ENCODE measurements at regions not wholly inside any gene's neighbourhood (a gene's known extent, or its start where the extent isn't known, plus 50 kb on each side); places are given as distances from the start of the nearest gene placed in this dataset.

- intact Hi-C loops (cut with DNase I), result no loop called here
These were observed 365.7 kb upstream of the EPHA7 start for GRCh38 chr6:93784794-93785693.

DNA sequence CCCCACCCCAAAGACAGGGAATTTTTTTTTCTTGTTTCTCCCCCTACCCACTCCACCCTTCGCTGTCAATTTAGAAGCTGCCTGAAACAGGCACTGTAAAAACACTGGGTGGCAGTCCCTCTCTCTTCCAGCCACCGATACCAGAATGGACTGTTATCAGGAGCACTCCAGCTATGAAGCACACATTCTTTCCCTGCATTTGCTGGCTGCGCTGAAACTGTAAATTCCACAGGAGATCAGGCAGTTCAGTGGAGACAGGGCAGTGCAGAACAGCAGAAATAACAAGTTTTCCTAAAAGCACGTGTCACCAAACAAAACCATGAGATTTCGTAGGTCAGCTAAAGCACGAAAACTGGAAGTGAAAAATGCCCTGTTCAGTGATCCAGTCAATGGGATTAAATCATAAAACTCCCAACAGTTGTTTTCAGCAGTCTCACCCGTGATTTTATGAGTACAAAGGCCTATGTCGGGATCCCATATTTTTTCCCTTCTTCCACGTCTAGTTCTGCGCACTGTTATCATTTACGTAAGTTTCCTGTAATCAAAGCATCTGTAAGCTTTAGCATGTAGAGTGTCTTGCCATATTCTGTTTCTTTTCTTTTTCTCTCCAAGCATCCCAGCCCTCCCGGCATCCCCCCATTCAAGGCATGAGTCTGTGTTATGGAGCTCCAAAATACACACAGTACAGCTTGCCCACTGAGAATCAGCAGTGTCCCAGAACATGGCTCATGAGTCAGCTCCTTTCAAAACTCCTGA, 359.9 kb upstream of the EPHA7 start:
- DNase-seq (ENCODE audit: low spot score), result no peak
- intact Hi-C loops (cut with DNase I), result no loop called here

More at GRCh38 chr6:93784794-93785693, 365.7 kb upstream of the EPHA7 start:
- DNase-seq (ENCODE audit: low spot score), result no peak

- intact Hi-C loops (cut with DNase I), result no loop called here
These were observed 339.8 kb upstream of the EPHA7 start for GRCh38 chr6:93759190-93759589.

GRCh38 chr6:93751969-93752368, 332.6 kb upstream of the EPHA7 start:
- intact Hi-C loops (cut with DNase I), result no loop called here
- no peak for DNase-seq (ENCODE audit: low spot score)

More at GRCh38 chr6:93759190-93759589, 339.8 kb upstream of the EPHA7 start:
- no peak for DNase-seq (ENCODE audit: low spot score)

- no peak for DNase-seq (ENCODE audit: low spot score)
- intact Hi-C loops (cut with DNase I), result no loop called here
These were observed 330.6 kb upstream of the EPHA7 start for GRCh38 chr6:93749930-93750329.

GRCh38 chr6:93749191-93749590, 329.8 kb upstream of the EPHA7 start:
- intact Hi-C loops (cut with DNase I), result no loop called here
- no peak for DNase-seq (ENCODE audit: low spot score)

- intact Hi-C loops (cut with DNase I), result no loop called here
- DNase-seq (ENCODE audit: low spot score), result no peak
These were observed 327.5 kb upstream of the EPHA7 start for GRCh38 chr6:93746892-93747291.

DNA sequence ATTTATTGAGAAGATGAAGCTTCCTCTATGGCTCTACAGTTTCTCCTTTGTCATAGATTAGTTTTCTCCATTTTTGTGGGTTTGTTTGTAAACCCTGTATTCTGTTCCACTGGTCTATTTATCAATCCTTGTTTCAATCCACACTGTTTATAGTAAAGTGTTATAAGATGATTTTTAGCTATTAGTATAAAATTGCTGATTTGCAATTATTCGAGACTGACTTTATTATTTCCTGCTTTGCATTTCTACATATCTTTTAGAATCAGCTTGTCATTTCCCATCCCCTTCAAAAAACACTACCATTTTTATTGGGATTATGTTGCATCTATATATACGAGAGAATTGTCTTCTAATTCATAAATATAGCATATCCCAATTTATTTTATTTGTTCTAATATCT, 325.9 kb upstream of the EPHA7 start:
- intact Hi-C loops (cut with DNase I), result no loop called here
- DNase-seq (ENCODE audit: low spot score), result no peak

DNA sequence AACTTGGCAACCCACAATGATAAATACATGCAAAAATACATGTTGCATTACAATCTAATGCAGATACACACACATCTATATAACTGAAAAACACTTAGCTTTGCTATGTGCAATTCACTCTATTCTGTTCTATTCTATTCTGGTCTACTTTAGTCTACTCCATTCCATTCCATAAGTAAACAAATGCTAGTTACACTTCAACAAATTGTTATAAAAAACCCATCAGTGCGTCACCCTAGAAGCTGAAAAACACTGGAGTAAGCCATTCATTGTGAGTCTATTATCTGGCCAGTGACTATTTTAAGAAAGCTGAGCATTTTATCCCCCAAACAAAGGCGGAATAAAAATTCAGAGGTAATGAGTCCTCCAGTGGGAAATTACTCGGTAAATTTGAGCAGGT, 315.7 kb upstream of the EPHA7 start:
- no peak for DNase-seq (ENCODE audit: low spot score)
- intact Hi-C loops (cut with DNase I), result no loop called here

DNA sequence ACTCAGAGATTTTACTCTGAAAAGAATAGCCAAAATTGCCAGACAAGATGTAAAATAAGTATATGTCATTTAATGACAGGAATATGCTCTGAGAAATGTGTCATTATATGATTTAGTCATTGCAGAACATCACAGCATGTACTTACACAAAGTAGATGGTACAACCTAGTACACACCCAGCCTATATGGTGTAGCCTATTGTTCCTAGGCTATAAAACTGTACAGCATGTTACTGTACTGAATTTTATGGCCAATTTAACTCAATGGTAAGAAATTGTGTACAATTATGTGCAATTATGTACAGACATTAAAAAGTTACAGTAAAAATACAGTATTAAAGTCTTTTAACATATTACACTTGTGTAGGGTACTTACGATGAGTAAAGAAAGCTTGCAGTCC, 311.9 kb upstream of the EPHA7 start:
- intact Hi-C loops (cut with DNase I), result no loop called here
- DNase-seq (ENCODE audit: low spot score), result no peak

DNA sequence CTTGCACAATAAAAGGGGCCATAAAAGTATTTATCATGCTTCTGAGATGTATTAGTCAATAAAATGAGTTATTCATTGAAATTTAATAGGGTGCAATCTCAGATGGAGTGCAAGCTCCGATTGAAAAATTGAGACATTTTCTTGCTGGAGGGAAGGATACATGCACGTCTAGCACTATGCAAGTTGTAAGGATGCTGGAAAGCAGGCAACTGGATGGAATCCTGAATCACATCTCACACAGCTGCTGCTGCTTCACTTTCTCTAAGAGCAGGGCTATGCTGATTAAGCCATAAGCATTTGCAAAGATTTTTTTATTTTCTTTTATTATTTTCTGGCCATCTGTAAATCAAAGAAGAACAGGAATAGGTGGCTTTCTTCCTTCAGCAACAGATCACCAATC, 308.8 kb upstream of the EPHA7 start:
- no peak for DNase-seq (ENCODE audit: low spot score)
- intact Hi-C loops (cut with DNase I), result no loop called here

- intact Hi-C loops (cut with DNase I), result no loop called here
- no peak for DNase-seq (ENCODE audit: low spot score)
These were observed 308.1 kb upstream of the EPHA7 start for GRCh38 chr6:93727447-93727846.

DNA sequence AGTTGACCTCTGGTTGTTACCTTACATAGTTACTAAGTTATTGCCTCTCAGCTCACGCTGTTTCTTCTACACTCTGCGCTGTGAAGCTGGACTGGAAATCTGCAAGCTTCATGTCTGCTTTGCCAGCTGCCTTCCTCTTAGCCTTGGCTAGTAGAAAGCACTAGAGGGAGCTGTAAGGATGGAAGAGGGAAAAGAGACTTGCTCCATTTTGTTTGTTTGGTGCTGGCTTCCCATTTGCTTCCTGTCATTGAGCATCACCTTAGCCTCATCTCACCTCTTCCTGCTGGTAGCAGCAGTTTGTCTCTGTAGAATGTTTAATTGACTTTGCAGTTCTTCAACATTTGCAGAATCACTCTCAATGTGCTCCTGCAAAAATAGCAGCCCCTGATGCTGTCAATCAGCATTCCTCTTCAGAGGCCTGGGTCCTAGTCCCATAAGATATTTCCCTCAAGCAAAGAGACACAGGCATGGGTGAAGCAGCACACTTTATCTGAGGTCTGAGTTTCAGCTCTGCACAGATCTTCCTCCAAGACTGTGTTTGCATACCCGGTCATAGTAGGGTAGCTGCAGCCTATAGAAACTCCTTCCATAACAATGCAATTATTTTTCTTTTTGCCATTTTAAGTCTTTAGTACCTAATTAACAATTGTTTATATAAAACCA, 302.2 kb upstream of the EPHA7 start:
- DNase-seq (ENCODE audit: low spot score), result no peak
- intact Hi-C loops (cut with DNase I), result no loop called here

DNA sequence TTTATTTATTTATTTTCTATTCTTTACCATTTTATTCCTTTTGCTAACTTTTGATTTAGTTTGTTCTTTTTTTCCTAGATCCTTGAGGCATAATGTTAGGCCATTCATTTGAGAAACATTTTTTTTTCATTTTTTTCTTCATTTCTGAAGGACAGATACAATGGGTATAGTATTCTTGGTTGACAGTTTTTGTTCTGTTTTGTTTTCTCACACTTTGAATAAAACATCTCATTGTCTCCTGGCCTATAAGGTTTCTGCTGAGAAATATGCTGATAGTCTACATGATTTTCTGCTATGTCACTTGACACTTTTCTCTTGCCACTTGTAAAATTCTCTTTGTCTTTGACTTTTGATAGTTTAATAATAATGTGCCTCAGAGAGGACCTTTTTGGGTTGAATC, 294.6 kb upstream of the EPHA7 start:
- intact Hi-C loops (cut with DNase I), result no loop called here

GRCh38 chr6:93703431-93703830, 284.1 kb upstream of the EPHA7 start:
- no peak for DNase-seq (ENCODE audit: low spot score)
- intact Hi-C loops (cut with DNase I), result no loop called here

More for the DNA sequence above, 294.6 kb upstream of the EPHA7 start:
- no peak for DNase-seq (ENCODE audit: low spot score)

DNA sequence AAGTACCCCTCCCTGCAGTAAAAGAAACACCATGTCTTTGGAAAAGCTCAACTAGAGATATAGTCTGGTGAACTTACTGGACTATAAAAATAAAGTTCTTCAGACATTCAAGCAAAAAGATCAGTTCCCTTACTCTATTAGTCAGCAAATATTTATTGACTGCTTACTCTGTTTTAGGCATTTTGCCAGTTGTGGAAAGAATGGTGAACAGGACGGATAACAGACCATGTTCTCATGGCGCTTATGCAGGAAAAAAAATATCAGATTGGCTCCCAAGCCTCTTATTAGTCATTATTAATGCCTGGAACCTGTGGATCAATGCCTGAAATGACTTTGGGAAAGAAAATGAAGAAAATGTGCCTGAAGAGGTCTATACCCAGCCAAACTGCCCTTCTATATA, 282.2 kb upstream of the EPHA7 start:
- intact Hi-C loops (cut with DNase I), result no loop called here
- no peak for DNase-seq (ENCODE audit: low spot score)

DNA sequence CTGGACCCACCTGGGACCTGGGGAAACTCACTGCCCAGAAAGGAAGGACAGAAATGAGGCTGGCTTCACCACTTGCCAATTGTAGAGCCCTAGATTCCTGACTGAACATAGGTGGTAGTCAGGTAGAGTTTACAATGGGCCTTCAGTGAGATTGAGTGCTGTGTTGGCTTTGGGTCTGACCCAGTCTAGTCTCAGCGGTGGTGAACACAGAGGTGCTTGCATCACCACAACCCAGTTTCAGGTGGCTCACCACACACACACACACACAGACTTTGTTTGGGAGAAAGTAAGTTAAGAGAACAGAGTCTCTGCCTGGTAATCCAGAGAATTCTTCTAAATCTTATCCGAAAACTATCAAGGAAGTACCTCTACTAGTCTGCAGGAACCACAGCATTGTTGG, 266.1 kb upstream of the EPHA7 start:
- intact Hi-C loops (cut with DNase I), result no loop called here
- no peak for DNase-seq (ENCODE audit: low spot score)

GRCh38 chr6:93684339-93684738, 265.0 kb upstream of the EPHA7 start:
- intact Hi-C loops (cut with DNase I), result no loop called here
- no peak for DNase-seq (ENCODE audit: low spot score)

DNA sequence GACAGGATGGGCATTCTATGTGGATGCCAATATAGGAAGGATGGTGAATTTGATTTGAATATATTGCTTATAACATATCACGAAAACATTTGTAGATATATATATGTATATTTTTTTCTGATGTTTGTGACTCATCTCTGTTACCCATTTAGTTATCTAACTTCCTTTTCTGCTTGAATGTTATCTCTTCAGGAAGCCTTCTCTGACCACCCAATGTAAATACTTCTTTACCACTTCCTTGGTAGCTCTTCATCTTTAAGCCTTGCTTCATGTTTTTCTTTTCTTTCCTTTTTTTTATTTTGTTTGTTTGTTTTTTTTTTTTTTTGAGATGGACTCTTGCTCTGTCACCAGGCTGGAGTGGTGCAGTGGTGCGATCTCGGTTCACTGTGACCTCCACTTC, 260.5 kb upstream of the EPHA7 start:
- DNase-seq (ENCODE audit: low spot score), result no peak
- intact Hi-C loops (cut with DNase I), result no loop called here

GRCh38 chr6:93678841-93679454, 259.6 kb upstream of the EPHA7 start:
- intact Hi-C loops (cut with DNase I), result no loop called here

More at GRCh38 chr6:93678841-93679454, 259.6 kb upstream of the EPHA7 start:
- no peak for DNase-seq (ENCODE audit: low spot score)
